ENCODE measurements at regions not wholly inside any gene's neighbourhood (a gene's known extent, or its start where the extent isn't known, plus 50 kb on each side); places are given as distances from the start of the nearest gene placed in this dataset.

- DNase-seq: no peak
These were observed 2567.7 kb upstream of the PCDH20 start for GRCh38 chr13:63983366-63983765.

- no peak for DNase-seq
These were observed 2564.3 kb upstream of the PCDH20 start for GRCh38 chr13:63979951-63980350.

GRCh38 chr13:63972328-63972727 lies 2556.7 kb upstream of the PCDH20 start:
- no peak for DNase-seq

GRCh38 chr13:63954683-63955082 lies 2539.0 kb upstream of the PCDH20 start:
- no peak for DNase-seq

- DNase-seq: no peak
These were observed 2532.4 kb upstream of the PCDH20 start for GRCh38 chr13:63948045-63948444.

- DNase-seq: no peak
These were observed 2529.3 kb upstream of the PCDH20 start for GRCh38 chr13:63944911-63945310.

GRCh38 chr13:63942372-63942771 lies 2526.7 kb upstream of the PCDH20 start:
- no peak for DNase-seq

GRCh38 chr13:63938851-63939250 lies 2523.2 kb upstream of the PCDH20 start:
- no peak for DNase-seq

GRCh38 chr13:63910511-63910910 lies 2494.9 kb upstream of the PCDH20 start:
- DNase-seq: no peak

GRCh38 chr13:63909726-63910375 lies 2494.2 kb upstream of the PCDH20 start:
- DNase-seq: no peak

GRCh38 chr13:63902141-63902540 lies 2486.5 kb upstream of the PCDH20 start:
- no peak for DNase-seq

- no peak for DNase-seq
These were observed 2486.0 kb upstream of the PCDH20 start for GRCh38 chr13:63901630-63902029.

GRCh38 chr13:63900406-63900805 lies 2484.8 kb upstream of the PCDH20 start:
- no peak for DNase-seq

GRCh38 chr13:63896321-63896720 lies 2480.7 kb upstream of the PCDH20 start:
- no peak for DNase-seq

GRCh38 chr13:63882052-63882451 lies 2466.4 kb upstream of the PCDH20 start:
- no peak for DNase-seq

GRCh38 chr13:63880705-63881104 lies 2465.1 kb upstream of the PCDH20 start:
- no peak for DNase-seq

- no peak for DNase-seq
These were observed 2458.3 kb upstream of the PCDH20 start for GRCh38 chr13:63873936-63874335.

GRCh38 chr13:63864171-63864902 lies 2448.7 kb upstream of the PCDH20 start:
- no peak for DNase-seq

GRCh38 chr13:63855457-63856118 lies 2439.9 kb upstream of the PCDH20 start:
- DNase-seq: no peak

GRCh38 chr13:63853816-63854215 lies 2438.2 kb upstream of the PCDH20 start:
- no peak for DNase-seq

GRCh38 chr13:63851526-63851925 lies 2435.9 kb upstream of the PCDH20 start:
- DNase-seq: no peak

- no peak for DNase-seq
These were observed 2428.4 kb upstream of the PCDH20 start for GRCh38 chr13:63843766-63844699.

- no peak for DNase-seq
These were observed 2426.5 kb upstream of the PCDH20 start for GRCh38 chr13:63842102-63842501.

Measured in stimulated activated naive CD4-positive, alpha-beta T cell (primary cell).